Islet precursor cell (in vitro differentiated cells): ENCODE measurements at regions not wholly inside any gene's neighbourhood (a gene's known extent, or its start where the extent isn't known, plus 50 kb on each side); places are given as distances from the start of the nearest gene placed in this dataset.

Source experiments
- DNase-seq: peaks from one replicate; pipeline ENCODE4 v3.0.0-alpha.2; 2018

DNA sequence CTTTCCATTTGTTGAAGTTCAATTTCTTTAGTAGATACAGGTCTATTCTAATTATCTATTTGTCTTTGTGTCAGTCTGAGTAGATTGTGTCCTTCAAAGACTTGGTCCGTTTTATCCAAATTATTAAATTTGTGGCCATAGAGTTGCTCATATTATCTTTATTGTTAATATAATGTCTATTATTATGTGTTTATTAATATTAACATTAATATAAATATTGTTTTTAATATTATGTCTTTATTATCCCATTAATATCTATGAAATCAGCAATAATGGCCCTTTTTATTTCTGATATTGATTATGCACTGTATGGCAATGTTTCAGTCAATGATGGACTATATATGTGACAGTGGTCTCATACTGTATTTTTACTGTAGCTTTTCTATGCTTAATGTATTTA lies 2067.3 kb upstream of the AGA start:
- DNase-seq = no peak

DNA sequence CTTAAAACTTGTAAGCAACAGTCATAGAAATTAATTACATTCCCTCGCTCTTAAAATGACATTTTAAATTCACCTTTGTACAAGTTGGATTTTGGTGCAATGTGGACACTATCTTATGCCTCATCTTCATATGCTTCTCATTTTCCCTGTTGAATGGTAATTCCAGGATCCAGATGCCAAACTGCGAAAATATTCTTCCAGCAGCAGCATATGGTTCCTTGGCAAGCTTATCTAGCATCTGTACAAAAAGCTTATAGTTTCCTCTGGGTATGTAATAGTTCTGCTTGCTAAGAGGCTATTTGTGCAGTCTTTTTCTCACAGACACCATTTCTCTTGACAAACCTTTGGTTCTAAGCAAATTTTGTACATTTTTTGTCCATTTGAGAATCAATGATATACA lies 2079.7 kb upstream of the AGA start:
- DNase-seq = no peak

DNA sequence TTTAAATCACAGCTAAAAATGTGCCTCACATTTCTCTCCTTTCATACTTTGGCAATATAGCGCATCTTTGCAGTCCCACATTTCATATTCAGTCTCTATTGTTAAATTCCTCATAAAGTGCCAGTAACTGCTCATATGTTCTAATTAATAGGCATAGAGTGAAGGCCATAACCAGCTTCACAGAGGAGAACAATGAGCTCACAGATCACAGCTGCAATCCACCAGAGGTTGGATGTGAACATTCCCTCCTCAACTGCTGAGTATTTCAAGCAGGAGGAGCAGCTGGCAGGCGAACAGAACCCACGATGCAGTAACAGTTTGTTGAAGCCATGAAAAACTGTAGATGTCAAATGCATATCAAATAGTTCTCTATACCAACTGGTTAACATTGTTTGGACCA lies 2088.7 kb upstream of the AGA start:
- no peak for DNase-seq

DNA sequence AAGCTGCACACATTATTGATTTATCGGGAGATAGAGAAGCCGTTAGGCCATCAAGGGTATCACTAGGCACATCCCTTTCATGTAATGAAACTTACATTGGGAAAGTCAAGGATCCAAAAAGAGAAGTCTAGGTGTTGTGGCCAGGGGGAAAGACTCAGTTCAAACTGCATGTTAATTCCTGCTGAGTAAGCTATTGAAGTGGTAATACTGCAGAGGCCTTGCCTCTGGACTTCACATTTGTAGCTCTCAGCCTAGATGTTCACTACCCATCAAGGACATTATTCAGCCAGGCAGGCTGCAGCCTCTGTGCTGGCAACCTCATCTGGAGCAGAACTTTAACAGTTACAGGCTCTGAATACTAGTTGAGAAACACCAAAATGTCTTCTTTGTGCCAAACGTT lies 2094.5 kb upstream of the AGA start:
- no peak for DNase-seq

DNA sequence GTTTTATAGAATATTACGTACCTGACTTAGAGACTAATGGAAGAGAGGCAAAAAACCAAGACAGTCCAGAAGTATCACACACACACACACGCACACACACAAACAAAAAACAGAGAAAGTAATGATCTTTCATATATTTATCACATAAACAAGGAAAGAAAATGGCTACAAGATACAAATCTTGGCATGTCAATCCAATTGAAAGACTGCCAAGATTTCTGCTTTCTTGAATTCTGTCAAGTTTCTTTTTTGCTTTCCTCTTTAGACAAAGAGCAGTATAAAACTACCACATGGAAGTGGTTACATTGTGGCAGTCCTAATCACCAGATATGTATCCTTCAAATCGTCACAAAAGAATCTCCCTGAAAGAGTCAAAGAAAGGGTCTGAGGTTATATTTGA lies 2097.4 kb upstream of the AGA start:
- no peak for DNase-seq

DNA sequence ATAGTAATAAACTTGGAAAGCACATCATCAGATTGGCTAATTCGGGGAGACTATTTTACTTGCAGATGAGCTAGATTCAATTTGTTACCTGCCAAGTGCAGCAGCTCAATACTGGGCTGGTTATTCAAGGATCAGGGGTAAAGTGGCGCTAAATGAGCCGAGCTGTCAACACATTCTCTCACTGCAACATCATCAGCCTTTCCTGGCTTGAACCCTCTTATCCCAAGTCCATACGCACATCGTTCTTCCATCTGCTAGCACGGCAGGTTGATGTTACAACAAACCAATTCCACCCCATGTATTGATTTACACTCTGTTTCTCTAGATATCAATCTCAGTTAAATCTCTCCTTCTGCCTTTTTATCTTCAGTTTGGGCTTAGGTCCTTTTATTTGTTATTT lies 2101.5 kb upstream of the AGA start:
- no peak for DNase-seq

DNA sequence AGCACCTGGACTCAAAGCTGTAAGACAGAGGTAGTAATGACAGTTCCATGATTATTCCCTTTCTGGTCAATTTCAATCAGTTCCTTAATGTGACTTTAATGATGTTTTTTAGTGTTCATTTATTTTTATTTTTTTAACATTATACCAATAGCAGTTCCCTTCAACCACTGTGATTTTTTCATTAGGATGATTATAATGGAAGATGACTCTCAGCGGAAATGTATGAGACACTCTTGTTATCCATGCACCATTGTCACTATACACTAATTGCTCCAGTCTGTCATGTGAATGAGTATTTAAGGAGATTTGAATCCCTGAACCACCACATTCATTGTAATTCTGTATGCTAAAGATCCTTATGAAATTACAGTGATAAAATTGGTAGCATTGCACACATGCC lies 2102.3 kb upstream of the AGA start:
- no peak for DNase-seq

DNA sequence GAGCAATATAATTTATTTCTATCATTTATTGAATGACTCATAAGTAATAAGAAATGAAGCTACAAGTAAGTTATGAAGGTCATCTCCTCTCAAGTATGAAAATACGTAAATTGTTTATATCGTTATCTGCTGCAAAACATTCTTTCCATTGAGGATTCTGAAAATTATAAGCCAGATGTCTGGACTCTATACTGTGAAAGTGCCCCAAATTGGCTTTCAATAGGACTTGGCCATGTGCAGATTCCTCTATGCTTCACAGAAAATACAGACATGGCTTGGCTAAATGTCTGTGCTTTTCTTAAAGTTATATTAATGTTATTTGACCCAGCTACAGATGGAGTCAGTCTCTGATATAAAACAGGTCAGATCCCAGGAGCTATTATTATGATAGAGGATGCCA lies 2109.9 kb upstream of the AGA start:
- no peak for DNase-seq

DNA sequence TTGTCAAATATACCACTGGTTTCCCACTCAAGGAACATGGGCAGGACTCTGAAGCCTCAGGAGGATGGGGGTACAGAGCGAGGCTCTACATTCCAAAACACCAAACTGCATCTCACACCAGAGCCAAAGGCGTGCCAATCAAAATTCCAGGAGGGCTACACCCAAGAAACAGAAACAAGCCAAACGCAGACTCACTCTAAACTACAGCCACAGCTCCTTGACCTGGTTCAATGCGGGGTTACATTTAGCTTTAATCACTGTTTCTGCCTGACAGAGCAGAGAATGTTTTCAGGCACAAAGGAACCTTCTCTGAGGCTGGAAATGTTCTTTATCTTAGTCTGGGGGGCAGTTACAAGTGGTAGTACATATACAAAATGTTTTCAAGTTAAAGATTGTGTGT lies 2121.5 kb upstream of the AGA start:
- no peak for DNase-seq

DNA sequence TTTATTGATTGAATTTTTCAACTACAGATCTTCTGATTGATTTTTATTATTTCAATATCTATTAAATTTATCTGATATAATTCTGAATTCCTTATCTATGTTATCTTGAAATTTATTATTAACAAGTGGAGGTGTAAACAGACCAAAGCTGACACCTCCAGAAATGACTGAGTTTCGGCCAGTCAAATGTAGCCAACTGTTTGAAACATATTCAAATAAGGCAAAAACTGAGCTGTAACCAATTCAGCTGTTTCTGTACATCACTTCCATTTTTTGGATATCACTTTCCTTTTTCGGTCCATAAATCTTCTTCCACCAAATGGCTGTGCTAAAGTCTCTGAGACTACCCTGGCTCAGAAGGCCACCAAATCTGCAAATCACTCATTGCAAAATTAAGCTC lies 2127.3 kb upstream of the AGA start:
- no peak for DNase-seq

DNA sequence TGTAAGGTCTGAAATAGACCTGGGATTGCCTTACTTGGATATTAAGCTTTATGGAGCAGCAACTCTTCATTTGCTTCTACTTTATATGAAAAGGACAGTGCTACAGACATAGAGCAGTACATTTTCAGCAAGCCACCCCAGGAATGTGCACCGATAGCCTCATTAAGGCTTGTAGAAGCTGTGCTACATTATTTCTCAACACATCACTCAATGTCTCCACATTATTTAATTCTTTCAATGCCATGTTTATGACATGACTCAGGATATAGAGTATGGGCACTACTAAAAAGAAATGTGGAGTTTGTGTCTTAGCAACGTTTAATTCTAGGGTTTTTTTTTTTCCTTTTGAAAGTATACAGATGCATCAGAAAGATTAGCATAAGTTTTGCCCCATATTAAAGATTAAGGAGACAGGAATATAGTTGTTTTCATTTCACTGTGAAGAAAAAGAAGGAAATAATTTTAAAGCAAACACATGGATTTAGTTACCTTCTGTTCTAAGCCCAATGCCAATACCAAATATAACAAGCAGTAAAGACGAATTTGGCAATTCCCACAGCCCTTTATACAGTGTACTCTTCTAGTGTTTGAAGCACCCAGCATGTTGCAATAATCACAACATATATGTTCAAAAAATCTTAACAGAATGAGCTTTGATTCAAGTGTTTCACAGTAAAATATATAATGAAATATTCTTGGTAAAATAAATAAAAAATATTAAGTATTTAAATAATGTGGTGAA lies 2140.1 kb upstream of the AGA start:
- no peak for DNase-seq

DNA sequence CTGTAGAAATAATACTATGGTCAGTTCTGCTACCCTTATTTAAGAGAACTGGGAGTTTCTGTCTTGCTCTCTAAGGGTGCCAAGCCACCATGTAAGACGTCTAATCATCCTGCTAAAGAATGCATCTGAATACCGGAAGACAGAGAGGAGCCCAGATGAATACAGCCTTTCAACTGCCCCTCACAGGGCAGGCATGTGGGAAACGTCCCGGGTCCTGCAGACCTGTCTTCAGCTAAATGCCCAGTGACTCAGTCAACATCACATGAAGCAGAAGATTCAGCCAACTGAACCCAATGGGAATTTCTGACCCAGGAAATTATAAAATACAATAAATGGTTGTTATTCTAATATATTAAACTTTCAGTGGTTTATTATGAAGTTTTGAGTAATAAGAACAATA lies 2141.0 kb upstream of the AGA start:
- peak; percentile 70 for DNase-seq

DNA sequence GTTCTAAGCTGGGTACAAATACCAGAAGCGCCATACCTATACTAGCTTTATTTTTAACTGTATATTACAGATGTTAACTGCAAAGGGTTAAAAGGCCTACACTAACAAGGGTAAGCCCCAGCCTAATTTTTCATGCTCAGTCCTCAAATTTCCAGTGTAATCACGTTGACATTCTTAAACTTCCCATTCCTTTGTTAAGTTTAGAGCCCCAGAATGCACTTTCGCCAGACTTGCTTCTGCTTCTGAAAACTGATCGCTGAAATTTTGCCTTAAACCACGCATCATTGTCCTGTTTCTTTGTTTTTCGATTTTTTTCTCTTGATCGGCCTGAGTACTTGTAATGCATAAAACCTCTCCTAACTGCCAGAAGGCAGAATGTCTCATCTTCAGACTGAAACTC lies 2141.9 kb upstream of the AGA start:
- no peak for DNase-seq

DNA sequence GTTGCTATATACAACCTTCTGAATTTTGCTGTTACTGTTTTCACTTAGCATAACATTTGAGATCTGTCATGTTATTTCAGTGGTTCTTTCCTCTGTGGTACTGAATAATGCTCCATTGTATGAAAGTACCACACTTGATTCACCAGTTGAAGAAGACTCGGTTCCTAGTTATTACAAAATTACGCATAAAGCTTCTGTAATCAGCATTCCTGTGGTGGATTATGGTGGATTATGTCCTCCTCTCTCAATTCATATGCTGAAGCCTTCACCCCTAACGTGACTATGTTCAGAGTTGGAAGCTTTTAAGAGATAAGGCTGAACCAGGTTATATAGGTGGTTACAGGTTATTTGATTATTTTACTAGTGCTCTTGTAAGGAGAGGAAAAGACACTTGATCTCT lies 2143.5 kb upstream of the AGA start:
- DNase-seq = no peak

DNA sequence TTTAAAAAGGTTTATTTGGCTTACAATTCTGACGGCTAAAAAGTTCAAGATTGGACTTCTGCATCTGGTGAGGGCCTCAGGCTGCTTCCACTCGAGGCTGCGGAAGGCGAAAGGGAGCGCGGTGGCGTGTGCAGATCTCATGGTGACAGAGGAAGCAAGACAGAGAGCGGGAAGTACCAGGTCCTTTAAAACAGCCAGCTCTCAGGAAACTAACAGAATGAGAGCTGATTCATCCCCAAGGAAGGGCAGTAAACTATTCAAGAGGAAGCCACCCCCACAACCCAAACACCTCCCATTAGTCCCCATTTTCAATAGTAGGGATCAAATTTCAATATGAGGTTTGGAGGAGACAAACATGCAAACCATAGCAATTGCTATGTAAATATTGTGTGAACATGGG lies 2144.2 kb upstream of the AGA start:
- no peak for DNase-seq

DNA sequence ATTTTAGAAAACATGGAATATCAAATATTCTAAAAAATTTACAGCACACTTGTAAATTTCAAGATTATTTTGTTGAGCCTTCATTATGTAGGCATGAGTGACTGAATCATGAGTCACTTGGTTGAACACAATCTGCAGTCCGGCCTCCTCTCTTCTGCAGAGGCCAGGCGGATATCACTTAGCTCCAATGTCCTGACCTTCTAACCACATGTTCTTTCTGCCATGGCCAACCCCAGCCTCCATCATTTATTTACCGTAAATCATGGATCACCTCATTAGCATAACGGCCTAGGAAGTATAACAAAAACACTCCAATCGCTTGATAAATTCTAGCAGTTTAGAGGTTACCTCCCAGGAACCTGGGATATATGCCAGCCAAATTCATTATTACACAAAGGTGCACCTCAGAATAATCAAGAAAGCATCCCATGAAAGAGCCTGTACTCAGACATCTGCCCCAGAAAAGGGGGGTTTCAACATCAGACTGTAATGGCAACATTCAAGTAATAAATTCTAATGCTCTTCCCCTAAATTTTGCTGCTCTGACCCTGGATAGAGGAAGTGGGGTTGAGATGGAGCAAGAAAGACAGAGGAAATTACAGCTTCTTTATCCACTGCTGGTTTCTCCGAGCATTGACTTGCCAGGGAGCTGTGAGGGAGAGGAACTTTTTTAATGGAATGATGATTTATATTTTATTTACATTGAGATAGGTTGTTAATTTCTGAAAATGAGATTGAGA lies 2153.6 kb upstream of the AGA start:
- DNase-seq = no peak

DNA sequence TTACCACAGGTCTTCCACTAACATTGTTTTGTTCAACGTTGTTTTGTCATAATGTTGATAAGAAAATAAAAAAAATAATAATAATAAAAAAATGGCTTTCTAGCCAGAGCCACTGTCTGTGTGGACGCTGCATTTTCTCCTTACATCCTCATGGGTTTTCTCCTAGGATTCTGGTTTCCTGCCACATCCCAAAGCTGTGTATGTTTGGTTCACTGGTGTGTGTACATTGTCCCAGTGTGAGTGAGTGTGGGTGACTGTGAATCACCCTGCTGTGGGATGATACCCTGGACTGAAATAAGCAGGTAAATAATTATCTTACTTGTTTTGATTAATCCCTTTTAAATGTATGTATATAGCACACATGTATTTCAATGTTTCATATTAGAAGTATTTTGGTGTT lies 2154.4 kb upstream of the AGA start:
- no peak for DNase-seq

DNA sequence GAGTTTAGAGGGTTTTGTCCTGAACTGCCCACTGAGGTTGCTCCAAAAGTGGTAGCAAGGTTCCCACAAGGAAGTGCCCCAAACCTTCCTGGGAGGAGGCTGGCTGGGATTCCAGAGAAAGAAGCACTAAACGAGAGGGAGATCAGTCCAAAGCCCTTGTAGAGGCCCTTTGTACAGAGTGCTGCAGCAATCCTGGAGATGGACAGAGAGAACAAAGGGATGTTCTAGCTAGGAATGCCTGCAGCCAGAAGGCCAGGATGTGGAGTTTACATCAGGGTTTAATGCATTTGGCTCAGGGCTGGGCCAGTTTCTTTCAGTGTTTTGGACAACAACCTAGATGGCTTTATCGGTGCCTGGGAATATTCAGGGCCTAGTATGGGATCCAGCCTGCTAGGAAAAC lies 2155.1 kb upstream of the AGA start:
- no peak for DNase-seq

DNA sequence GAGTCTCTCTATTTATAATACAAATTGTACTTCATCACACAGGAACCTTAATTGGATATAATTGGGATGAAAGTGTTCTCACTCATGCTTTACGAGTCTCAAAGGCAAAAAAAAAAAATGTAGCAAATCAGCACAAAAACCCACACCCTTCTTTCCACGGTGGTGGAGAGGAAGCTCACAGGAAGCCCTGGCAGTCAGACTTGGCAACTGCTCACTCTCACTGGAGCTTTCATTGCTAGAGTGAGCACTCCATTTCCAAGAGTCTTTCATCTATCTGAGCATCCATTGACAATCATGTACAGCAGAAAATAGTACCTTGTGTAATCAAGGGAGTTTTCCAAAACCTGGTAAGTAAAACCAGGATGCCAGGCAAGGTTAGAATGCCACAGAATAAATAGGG lies 2159.4 kb upstream of the AGA start:
- no peak for DNase-seq

DNA sequence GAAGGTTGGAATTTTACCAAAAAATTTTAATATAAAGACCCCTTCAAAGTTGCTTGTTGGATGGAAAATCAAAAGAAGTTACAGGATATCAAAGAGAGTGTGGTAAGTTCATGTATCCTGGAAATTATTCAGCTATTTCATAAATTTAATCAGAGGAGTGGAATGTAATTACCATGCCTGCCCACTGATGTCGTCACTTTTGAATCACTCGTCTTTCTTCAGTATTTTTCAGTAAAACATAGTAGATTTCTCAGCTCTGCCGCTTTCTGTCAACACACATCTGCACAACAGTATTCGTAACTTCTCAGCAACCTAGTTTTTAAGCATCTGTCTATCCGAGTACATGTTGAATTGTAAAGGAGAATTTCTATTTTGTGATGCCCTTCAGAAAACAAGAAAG lies 2163.0 kb upstream of the AGA start:
- no peak for DNase-seq

DNA sequence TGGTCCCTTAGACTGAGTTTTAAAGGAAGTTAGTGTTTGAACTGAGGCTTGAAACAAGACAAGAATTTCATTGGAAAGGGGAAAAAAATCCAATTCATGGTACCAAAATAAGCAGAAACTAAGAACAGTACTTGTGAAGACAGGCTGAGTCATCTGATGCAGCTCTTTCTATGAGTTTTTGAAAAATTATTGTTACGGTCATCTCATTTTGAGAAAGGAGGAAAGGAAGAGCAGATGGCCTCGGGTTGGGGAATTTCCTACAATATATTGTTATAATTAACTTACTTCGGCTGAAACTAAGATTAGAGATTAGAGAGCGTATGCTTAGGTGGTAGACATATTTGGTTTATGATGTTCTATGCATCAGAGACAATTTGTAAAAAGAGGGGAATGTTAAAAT lies 2164.8 kb upstream of the AGA start:
- no peak for DNase-seq

DNA sequence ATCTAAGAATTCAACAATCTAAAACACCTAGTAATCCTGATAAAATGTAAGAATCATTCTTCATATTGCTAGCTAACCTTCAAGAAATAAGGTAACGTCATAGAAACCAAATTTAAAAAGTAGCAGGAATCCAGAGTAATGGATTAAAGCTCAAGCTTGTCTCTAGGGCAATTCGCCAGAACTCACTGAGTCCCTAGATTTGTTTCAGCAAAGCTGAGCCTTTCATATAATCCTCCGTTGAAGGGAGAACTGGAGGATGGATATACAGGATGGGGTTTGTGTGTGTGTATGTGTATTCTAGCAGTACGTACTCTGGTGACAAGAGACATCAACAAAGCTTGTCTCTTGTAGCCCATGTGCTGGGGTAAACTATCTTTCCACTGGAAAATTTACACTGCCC lies 2173.5 kb upstream of the AGA start:
- no peak for DNase-seq

DNA sequence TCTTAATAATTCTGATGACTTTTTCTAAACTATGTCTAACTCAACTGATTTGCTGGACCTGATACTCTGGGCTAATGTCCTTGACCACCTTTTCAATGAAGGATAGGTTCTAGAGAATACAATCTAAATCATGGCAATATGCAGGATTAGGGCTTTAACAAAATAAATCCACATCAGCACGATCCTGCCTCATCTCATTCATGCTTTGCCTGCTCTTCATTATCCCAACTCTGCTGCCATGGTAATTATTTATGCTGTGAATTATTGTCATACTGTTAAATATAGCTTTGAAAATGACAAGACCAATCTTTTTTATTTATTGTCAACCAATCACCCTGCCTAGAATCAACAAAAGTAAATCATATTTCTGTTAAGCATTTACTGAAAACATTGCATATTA lies 2176.7 kb upstream of the AGA start:
- no peak for DNase-seq

DNA sequence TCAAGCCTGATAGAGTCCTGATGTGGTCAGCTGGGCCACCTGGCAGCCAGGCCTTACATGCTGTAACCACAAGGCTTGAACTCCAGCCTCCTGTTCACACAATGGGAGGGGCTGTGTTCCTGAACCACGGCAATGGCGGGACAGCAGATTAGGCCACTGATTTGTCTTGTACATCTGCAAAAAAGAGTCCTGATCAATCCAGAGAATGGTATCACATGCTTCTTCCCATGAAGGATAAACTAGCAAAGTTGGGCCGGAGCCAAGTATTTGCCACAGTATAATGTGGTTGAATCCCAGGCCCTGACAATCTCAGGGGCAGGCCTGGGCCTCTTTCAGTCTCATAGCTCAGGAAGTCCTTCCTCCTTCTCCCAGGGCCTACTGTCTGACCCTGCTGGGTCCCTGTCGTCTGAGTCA lies 2182.5 kb upstream of the AGA start:
- peak; percentile 73 for DNase-seq

DNA sequence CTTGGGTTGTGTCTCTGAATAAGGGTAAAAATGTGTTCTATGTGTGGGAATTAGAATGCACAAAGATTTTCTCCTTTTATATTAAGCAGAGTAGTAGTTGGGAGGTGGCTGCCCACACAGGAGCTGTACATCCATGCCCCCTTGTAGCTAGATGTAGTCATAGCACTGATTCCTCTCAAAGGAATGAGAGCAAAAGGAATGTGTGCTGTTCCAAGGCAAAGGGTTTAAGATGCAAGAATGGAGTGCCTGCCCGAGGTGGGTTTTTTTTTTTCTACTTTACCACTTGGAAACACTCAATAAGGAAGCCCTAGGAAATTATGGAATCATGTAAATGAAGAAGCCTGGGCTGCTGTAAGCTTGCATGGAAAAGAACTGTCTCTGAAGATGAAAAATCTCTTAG lies 2183.2 kb upstream of the AGA start:
- peak; percentile 52 for DNase-seq
